ENCODE measurements at regions not wholly inside any gene's neighbourhood (a gene's known extent, or its start where the extent isn't known, plus 50 kb on each side); places are given as distances from the start of the nearest gene placed in this dataset.

DNA sequence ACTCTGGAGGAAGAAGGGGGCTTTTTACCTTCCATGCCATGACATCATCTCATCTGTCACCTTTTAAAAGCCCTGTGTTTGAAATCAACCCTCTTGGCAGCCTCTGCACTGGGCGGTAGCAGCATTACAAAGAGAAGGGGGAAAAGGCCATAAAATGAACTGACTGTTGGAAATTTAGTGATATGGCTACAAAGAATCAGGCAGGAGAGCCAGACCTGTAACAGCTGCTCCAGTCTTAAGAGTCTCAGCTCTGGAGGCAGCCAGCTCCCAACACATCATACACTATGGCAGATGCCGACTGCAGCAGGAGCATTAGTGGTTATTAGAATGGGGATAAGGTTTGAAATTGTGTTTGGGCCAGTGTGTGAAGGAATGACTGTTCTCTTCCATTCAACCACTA lies 257.5 kb downstream of the DMAC1 start:
- H3K4me3 ChIP-seq (ENCODE audit: low read depth, low read length): no peak overlapping the region
- DNase-seq (ENCODE audit: low read depth): no peak
- TF ChIP-seq, protein P1, sequence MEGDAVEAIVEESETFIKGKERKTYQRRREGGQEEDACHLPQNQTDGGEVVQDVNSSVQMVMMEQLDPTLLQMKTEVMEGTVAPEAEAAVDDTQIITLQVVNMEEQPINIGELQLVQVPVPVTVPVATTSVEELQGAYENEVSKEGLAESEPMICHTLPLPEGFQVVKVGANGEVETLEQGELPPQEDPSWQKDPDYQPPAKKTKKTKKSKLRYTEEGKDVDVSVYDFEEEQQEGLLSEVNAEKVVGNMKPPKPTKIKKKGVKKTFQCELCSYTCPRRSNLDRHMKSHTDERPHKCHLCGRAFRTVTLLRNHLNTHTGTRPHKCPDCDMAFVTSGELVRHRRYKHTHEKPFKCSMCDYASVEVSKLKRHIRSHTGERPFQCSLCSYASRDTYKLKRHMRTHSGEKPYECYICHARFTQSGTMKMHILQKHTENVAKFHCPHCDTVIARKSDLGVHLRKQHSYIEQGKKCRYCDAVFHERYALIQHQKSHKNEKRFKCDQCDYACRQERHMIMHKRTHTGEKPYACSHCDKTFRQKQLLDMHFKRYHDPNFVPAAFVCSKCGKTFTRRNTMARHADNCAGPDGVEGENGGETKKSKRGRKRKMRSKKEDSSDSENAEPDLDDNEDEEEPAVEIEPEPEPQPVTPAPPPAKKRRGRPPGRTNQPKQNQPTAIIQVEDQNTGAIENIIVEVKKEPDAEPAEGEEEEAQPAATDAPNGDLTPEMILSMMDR (IDR thresholded peaks at IDR 0.05; ENCODE audit: insufficient read depth, low read length): no peak

DNA sequence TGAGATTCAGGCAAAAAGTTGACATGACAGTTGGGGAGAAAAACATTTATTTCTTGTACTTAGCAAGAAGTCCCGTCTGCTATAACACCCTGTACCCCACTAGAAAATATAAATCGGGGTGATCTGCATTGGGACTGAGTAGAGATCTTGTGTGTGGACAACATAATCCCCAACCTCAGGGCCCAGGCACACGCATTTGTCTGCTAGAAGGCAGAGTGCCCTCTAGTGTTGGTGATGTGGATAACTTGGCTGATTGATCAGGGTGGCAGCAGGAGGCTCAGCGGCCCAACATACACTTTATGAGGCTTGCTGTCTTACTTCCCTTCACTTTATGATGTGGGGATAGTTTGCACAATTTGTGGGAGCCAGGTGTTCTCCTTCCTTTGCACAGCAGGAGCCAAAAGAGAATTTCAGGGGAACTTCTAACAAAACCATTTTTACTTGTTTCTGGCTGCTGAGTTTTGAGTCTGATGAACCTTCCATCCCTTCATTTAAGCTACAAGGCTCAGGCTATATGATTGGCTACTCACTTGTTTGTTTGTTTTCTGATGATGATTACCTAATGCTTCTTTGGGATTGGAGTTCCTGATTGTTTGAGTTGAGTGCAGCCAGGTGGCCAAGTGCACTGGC lies 263.2 kb downstream of the DMAC1 start:
- TF ChIP-seq, protein P1 (IDR thresholded peaks at IDR 0.05; ENCODE audit: insufficient read depth, low read length): peak; percentile 66
- no peak overlapping the region for H3K4me3 ChIP-seq (ENCODE audit: low read depth, low read length)
- peak; percentile 51 for DNase-seq (ENCODE audit: low read depth)

DNA sequence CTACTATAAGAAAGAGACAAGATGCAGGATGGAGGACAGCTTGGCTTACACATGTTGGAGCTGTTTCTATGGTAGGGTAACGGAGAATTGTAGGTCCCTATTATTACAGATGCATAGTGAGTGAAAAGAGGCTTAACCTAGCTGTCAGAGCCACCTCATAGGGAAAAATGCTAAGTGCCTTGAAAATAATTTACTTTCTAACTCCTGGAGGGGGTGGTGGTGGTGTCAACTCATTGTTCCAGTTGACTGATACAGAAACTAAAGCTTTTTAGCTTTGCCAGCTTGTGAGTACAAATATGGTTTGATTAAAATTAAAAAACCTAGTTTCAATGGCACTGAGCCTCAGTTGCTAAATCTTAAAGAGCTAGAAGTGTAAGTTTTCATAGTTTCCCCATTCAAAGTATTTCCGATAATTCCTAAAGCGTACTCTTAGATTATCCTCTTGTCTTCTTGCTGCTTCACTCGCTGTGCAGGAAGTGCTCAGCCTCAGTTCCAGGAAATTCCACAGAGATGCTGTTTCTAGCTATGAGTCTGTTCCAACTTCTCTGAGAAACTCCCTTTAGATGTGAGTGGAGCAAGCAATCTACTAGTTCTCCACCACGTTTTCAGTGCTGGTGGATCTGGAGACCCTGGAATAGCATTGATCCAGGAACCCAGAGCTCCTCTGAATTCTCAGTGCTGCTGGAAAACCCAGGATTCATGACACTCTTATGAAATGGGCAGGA lies 265.2 kb downstream of the DMAC1 start:
- DNase-seq (ENCODE audit: low read depth): no peak
- H3K4me3 ChIP-seq (ENCODE audit: low read depth, low read length): no peak overlapping the region
- TF ChIP-seq, protein P1 (IDR thresholded peaks at IDR 0.05; ENCODE audit: insufficient read depth, low read length): no peak

DNA sequence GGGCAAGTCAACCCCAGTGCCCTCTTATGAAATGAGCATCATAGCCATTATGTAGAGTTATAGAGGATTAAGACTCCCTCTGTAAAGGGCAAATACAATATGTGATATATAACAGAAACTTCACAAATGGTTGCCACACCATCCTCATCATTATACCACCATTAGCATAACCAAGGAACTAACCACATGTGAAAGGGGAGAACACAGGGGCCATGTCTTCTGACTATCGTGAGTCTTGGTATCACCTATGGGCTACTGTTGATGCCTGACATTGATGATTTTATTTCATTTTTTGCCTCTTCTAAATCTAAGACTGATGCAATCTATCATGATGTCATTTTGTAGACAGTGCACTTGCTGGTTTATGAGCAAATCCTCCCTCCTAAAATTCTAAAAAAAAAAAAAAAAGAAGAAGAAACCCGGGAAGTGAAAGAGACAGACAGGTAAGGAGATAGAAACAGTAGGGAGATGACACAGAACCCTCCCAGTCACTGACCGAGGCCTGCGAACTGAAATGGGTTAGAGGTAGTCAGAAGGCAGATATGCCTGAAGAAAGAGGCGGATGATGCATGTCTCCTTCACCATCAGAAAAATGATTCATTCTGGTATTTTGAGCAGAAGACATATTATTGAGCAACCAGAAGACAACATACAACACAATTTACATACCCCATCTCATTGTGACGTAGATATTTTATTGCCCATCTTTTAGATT lies 266.0 kb downstream of the DMAC1 start:
- DNase-seq (ENCODE audit: low read depth): no peak
- H3K4me3 ChIP-seq (ENCODE audit: low read depth, low read length): no peak overlapping the region
- TF ChIP-seq, protein P1 (IDR thresholded peaks at IDR 0.05; ENCODE audit: insufficient read depth, low read length): no peak

DNA sequence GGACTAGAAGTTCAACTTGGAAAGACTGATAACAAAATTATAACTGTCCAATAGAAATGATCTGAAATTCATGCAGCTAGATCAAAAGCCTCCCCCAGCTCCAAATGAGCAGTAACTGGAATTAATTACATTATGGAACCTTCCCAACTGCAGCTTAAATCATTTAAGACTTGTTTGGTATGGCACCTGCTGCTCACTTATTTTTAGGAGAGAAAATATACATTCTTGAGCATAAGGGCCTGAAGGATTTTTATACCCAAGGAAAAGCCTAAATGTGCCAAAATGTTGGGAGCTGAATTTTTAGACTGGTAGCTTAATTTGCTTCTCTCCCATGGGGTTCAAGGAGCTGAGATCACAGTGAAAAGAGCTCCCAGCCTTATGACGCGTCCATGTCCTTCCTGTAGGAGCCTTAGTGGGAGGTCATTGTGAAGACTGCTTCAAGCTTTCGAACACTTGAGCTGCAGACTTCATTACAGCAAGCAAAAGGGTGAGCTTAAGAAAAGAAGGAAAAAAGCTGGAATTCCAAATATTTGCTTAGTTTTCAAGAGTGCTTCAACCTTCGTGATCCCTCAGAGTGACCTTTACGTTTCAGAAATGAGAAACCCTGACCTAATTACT lies 276.0 kb downstream of the DMAC1 start:
- DNase-seq (ENCODE audit: low read depth): no peak
- H3K4me3 ChIP-seq (ENCODE audit: low read depth, low read length): no peak overlapping the region
- TF ChIP-seq, protein P1 (IDR thresholded peaks at IDR 0.05; ENCODE audit: insufficient read depth, low read length): no peak

DNA sequence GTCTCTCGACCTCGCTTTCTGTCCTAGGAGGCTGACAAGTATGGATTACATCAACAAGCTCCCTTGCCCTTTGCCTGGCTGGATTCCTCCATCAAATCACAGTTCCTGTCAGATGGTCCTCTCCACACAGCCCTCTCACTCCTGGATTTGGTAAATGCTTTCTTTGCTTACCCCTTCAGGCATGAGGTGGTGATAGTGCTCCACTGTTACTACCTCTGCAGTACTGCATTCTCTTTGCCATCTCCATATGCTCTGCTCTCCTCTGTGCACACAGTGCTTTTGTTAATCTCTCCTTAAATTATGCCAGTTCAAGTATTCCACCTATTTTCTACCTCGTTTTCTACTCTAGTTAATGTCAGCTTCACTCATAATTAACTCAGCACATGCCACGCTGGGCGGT lies 279.2 kb downstream of the DMAC1 start:
- DNase-seq (ENCODE audit: low read depth): no peak
- H3K4me3 ChIP-seq (ENCODE audit: low read depth, low read length): no peak overlapping the region
- TF ChIP-seq, protein P1 (IDR thresholded peaks at IDR 0.05; ENCODE audit: insufficient read depth, low read length): no peak

Data from fibroblast of the aortic adventitia (primary cell).